GM21515 (cell line): ENCODE measurements at regions not wholly inside any gene's neighbourhood (a gene's known extent, or its start where the extent isn't known, plus 50 kb on each side); places are given as distances from the start of the nearest gene placed in this dataset.
"Not testable (repeated sequence)": the region's sequence is repeated elsewhere in the genome, so short reads cannot be mapped to it uniquely, and the experiment has no call there.

ENCODE experiments used
- ATAC-seq: cut with Tn5 transposase; IDR thresholded peaks from one replicate; pipeline ENCODE4 v1.9.1; 2021; ENCODE audit not compliant: unreplicated experiment

DNA sequence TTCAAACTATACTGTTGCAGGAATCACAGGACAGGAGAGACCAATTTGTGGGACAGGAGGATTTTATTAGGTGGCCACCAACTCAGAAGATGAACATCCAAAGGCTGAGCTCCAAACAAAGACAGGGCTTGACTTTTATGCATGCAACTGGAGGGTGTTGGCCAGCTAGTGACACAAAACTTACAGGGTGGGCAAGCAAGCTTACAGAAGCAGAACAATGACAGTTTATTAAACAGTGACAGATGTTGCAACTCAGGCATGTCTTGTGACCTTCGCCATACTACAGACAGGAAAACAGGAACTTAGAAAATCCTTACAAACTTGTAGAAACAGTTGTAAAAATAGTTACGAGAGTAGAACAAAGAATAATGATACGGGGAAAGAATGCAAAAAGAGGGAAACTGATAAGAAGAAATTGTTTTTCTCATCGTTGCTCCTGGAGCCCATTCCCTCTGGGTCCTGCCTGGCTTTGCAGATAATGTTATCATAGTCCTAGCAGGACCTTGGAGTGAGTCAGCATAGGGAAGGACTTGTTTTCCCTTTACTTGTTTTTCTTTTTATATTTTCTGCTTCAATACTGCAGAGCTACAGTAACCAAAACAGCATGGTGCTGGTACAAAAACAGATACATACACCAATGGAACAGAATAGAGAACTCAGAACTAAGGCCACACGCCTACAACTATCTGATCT, 2083.0 kb upstream of the ACO1 start:
- ATAC-seq = no peak

DNA sequence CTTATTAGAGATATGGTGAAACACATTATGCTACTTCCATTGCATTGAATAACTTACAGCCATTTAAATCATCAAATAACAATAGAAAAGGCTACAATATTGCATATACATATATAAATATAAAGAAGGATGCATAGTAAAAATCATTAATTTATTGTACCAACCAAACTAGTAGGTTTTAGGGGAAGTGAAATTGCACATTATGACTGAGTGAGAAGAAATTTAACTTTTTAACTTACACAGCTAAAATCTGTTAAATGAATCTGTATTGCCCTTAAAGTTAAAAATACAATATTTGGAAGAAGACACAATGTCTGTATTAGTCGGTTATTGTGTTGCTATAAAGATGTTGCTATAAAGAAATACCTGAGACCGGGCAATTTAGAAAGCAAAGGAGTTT, 2073.7 kb upstream of the ACO1 start:
- no peak for ATAC-seq

DNA sequence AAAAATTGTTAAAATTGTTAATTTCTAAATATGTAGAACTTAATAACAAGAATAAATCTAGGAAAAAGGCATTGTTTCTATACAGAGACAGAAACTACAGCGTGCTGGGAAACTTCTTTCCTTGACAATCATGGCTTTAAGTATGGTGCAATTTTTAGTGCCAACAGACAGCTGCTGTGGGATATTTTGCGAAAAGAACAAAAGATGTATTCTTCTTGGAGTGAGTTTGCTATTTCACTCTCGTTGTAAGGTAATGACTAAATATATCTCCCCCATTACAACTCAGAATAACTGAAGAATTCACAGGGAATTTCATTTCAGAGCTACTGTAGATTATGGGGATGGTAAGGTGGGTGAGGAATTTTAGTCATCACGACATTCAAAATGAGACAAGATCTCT, 2055.0 kb upstream of the ACO1 start:
- ATAC-seq = no peak

DNA sequence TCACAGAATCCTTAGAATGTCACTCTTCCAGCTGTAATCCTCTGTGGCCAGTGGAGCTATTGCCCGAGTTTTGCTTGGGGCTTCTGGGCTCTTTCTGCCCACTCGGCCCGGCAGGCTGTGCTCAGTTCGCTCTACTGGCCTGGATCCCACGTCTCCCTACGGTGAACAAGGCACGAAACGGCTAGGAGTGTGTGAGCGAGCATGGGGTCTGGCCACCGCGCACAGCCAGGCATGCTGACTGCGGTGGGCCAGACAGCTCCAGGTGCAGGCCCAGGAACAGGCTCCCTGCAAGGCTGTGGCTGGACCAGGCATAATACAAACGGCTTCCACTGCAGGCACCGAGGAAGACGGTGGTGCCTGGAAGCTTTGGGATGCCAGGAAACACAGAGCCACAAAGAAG, 2035.5 kb upstream of the ACO1 start:
- ATAC-seq = no peak

DNA sequence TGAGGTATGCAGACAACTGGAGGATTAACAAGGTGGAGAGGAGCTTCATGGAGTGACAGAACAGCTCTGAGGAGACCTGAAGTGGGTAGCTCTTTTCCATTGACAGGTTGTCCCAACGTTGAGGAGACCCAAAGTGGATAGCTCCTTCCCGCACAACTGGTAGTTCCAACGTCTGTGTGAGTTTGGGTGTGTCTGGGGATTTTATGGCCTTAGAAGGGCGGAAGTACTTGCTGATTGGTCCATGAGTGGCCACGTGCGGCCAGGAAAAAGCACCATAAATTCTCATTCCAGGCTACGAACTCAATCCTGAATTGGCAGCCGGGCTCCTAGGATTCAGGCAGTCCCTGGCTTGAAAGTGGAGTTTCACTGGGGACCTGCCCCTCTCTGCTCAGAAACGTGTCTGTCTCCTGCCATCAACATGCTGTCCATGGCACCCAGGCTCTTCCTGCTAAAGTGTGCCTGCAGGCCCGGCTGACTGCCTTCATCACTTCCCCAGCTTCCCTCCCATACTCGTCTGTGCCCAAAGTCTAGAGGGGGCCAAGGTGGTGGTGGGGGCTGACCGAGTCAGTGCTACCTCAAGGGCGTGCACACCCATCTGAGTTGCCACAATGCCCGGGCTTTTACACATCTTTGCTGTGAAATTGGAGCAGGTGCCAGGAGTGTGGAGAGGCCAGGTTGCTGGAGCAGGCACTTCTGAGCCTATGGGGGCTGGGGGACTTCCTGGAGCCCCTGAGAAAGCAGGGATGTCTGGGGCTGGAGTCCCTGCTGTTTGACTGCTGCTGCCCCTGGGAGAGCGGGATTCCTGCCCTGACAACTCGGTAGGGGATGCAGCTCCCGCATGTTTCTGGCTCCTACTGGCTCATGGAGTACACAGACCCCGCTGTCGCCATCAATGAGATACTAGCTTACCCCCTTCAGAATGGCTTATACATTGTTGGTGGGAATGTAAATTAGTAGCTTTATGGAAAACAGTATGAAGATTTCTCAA, 2034.6 kb upstream of the ACO1 start:
- no peak for ATAC-seq

DNA sequence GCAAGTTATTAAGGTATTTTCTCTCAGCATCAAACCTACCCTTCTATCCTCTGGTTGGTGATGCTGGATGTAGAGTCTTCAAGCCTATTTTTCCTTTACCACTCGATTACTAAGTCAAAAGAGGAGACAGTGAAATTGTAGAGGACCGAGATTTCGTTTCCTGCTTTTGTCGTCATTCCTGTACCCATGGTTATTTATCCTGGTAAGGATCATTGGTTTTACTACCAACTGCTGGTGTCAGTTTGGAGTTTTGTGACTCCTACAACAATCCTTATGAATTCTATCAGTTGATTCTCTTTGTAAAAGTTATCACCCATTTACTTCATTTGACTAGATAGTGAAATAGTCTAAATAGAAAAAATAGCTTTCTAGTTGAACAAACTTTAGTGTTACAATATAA, 2028.2 kb upstream of the ACO1 start:
- no peak for ATAC-seq

DNA sequence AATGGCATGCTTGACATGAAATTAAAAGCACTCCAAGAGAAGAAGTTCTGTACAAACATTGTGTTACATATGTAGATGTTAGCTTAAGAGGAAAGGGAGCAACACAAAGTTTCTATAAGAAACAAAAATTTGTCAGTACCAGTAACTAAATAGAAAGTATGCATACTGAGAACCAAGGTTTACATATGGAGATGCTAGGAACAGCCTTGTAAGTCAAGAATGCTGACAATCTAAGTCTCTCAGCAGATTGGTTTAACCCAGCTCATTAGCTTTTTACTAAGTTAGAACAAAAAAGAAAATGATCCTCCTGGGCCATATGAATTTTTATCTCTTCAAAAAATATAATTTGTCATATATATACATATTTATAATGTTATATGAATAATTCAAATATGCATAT, 2022.1 kb upstream of the ACO1 start:
- ATAC-seq = no peak

DNA sequence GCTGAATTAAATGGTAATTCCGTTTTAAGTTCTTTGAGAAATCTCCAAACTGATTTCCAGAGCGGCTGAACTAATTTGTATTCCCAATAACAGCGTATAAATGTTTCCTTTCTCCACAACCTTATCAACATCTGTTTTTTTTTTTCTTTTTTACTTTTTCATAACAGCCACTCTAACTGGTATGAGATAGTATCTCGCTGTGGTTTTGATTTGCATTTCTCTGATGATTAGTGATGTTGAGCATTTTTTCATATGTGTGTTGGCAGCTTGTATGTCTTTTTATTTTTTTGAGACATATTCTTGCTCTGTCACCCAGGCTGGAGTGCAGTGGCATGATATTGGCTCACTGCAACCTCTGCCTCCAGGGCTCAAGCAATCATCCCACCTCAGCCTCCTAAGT, 2018.3 kb upstream of the ACO1 start:
- ATAC-seq = not testable (repeated sequence)

DNA sequence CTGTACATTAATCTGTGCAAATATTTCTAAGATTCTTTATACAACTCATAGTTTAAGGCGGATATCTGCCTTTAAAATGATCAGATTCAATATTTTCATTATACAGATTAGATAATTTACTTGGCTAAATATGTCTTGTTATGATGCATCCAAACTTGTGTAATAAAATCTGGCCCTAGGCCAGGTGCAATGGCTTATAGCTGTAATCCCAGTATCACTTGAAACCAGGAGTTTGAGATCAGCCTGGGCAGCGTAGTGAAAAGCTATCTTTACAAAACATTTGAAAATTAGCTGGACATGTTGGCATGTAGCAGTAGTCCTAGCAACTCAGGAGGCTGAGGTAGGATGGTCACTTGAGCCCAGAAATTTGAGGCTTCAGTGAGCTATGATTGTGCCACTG, 2002.2 kb upstream of the ACO1 start:
- ATAC-seq = no peak

DNA sequence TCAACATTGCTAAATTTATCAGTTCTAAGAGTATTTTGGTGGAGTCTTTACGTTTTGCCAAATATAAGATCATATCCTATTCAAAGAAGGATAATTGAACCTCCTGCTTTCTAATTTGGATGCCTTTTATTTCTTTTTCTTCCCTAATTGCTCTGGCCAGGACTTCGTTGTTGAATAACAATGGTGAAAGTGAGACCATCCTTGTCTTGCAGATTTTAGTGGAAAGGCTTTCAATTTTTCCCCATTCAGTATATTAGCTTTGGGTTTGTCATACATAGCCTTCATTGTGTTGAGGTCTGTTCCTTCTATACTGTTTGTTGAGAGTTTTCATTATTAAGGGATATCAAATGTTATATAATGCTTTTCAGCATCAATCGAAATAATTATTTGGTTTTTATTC, 1974.2 kb upstream of the ACO1 start:
- no peak for ATAC-seq

DNA sequence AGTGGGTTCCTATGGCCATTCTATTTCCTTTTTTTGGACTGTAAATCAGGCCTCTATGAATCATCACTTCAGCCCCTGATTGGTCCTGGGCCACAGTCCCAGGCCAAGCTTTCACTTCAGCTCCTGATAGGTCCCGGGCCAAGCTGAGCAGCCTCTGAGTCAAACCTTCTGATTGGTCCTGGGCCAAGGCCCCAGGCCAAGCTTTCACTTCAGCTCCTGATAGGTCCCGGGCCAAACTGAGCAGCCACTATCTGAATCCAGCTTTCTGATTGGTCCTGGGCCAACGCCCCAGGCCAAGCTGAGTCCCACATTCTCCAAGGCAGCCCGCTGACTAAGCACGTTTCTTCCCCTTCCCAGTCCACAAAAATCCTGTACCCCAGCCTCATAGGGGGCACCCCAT, 1972.9 kb upstream of the ACO1 start:
- no peak for ATAC-seq

DNA sequence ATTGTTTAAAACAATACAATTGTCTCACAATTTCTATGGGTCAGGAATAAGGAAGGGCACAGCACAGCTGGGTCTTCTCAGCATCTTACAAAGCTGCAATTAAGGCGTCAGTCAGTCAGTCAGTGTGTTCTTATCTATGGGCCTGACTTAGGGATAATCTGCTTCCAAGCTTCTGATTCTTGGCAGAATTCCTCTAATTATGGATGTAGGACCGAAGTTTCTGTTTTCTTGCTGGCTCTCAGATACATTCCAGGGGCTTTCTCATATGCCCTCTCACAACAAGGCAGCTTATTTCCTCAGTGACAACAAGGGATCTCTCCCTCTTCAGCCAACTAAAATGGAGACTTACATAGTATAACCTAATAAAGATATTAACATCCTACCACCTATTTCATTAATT, 1925.3 kb upstream of the ACO1 start:
- no peak for ATAC-seq

DNA sequence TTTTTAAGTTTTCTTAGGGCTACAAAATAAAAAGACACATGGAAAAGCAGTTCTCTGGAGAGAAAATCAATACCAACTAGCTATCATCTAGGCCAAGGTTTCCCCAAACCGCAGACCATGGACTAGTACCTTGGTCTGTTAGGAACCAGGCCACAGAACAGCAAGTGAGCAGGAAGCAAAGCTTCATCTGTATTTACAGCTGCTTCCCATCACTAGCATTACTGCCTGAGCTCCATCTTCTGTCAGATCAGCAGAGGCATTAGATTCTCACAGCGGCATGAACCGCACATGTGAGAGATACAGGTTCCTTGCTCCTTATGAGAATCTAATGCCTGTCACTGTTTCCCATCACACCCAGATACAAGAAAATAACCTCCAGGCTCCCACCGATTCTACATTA, 1907.6 kb upstream of the ACO1 start:
- ATAC-seq = no peak

DNA sequence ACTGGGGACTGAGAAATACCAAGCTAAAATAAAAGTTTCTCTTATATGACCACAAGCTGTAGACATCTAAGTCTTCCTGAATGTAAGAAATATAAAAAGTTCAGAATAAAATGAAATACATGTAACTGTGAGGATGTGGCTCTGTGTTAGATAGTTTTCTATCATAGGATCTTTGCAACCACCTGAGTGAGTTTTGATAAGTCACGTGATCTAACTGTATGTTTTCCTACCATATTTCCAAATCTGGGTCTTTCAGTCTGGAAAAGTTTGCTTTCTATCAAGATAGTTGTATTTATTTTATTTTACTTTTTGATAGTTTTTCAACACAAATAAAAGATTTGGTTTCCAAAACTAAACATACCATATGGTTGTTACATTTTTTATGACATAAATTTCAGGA, 1905.8 kb upstream of the ACO1 start:
- ATAC-seq = no peak

DNA sequence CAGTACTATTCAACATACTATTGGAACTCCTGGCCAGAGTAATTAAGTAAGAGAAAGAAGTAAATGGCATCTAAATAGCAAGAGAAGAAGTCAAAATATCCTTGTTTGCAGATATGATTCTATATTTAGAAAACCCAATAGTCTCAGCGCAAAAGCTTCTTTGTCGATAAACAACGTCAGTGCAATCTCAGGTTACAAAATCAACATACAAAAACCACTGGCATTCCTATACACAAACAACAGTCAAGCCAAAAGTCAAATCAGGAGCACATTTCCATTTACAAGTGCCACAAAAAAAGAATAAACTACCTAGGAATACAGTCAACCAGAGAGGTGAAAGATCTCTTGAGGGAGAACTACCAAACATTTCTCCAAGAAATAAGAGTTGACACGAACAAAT, 1901.9 kb upstream of the ACO1 start:
- ATAC-seq = no peak

DNA sequence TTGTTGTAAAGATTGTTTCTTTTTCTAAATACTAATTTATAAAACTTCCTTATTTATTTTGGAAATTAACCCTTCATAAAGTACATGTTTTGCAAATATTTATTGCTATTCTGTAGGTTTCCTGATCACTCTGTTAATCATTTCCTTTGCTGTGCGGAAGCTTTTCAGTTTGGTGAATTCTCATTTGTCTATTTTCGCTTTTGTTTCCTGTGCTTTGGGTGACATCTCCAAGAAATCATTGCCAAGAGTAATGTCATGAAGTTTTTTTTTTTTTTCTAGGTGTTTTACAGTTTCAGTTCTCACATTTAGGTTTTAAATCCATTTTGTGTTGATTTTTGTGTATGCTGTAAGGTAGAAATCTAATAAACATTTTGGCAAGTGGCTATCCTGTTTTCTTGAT, 1899.8 kb upstream of the ACO1 start:
- no peak for ATAC-seq

DNA sequence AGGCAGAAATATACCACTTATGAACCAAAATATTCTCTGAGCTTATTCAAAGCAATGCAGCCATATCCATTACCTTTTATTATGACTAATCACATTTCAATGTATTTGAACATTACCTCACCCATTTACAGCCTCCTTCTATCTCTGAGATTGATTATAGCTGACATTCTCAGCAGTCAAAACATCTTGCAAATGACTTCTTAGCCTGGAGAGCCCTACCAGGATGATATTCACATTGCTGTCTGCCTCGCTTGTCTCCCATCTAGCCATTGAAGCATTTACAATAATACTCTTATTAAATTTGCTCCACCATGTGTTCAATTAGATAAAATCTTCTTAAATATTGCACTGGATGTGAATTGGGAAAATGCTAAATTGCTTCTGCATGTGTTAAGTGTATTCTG, 1879.9 kb upstream of the ACO1 start:
- no peak for ATAC-seq

DNA sequence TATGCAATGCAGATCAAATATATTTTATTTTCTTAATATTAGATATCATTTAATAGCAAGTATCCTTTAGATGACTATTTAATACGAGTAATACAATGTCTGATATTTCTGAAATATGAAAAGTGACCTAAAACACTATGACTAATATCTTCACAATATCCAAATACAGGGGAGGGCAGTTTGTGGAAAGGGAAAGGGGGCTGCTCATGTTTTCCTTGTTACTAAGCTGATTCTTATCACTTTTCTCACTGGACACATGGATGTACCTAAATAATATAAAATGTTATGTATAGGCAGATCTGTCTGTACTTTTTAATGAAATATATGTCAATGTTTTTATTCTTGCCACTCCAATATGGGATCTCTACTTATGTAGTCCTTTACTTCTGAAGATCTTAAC, 1879.1 kb upstream of the ACO1 start:
- no peak for ATAC-seq

DNA sequence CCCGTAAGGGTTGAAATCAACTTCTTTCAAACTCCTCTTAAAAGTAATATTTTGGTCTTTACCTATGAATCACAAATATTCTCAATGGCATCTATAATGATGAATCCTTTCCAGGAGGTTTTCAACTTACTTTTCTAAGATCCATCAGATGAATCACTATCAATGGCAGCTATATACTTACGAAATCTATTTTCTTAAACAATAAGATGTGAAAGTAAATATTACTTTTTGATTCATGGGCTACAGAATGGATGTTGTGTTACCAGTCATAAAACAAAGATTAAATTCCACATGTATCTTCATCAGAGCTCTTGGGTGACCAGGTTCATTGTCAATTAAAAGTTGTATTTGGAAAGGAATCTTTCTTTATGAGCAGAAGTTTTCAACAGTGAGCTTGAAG, 1877.7 kb upstream of the ACO1 start:
- no peak for ATAC-seq

DNA sequence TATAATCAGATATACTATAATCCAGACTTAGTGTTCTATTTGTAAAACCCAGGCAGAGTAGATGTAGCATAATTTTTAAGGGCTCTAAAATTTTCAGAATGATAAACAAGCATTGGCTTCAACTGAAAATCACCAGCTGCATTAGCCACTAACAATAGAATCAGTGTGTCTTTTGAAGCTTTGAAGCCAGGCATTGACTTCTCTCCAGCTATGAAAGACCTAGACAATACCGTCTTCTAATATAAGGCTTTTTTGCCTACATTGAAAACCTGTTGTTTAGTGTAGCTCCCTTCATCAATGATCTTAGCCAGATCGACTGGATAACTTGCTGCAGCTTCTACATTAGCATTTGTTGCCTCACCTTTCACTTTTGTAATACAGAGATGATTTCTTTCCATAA, 1877.3 kb upstream of the ACO1 start:
- no peak for ATAC-seq

DNA sequence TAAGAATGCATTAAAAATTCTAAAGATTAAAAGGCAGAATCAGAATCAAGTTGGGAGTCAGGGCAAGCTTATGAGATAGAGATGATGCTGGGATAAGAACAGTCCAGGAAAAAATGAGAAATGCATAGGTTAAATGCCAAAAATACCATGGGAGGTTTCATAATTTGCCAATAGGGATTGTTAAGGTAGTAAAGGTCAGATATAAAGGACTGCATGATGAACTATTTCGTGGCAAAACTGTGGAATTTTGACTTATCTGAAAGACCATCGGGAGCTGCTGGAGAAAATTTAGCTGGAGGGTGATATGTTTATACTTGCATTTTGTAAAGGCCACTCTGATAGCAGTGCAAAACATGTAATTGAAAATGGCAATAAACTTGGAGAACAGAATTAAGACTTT, 1872.8 kb upstream of the ACO1 start:
- no peak for ATAC-seq

DNA sequence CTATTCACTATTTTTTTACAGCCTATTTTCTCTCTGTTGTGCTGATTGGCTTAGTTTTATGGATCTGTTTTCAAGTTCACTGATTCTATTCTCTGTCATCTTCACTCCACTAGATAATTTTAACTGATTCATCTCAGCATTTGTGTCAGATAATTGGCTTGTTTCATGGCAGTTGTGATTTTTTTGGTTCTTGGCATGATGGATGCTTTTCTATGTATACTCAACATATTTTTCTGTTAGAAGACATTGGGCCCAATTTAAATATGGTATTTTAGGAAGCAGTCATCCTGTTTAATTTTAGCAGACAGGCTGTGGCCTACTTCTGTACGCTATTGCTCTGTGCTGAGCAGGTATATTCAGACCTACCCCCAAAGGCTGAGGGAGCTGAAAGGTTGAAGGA, 1865.3 kb upstream of the ACO1 start:
- no peak for ATAC-seq
